Endothelial cell of umbilical vein (primary cell): ENCODE measurements at regions not wholly inside any gene's neighbourhood (a gene's known extent, or its start where the extent isn't known, plus 50 kb on each side); places are given as distances from the start of the nearest gene placed in this dataset.

Source experiments
- BruUV-seq: library from RNA; stranded (reverse); fragments of 400-500 nt; replicated peaks from 2 replicates; lab custom pipeline; 2021; lab: Mats Ljungman, UMichigan
- CTCF ChIA-PET: fragments of 300-600, 350-600 bp; sonication (Branson Sonifier 250); formaldehyde crosslinking; loops from one replicate; lab custom pipeline; 2021; ENCODE audit warnings: antibody characterized with exemption, inconsistent platforms; lab: Charles Lee
- POLR2A ChIA-PET: fragments of 300-600, 350-600 bp; sonication (Branson Sonifier 250); formaldehyde crosslinking; loops from one replicate; lab custom pipeline; 2021; ENCODE audit warnings: antibody characterized with exemption, inconsistent platforms; lab: Charles Lee
- DNase-seq: peaks from one replicate; pipeline ENCODE4 v3.0.0-alpha.2; 2011; ENCODE audit warnings: low read depth, low spot score
- FAIRE-seq: peaks from 2 replicates; lab custom pipeline; 2011; peaks lifted over from hg19 to GRCh38; lab: Jason Lieb, UNC
- H2AFZ ChIP-seq: 2 replicates; pipeline ENCODE4 v1.6.0; 2012; ENCODE audit warnings: low read depth, low read length, control low read depth, inconsistent platforms
- H3K27ac ChIP-seq: 2 replicates; pipeline ENCODE4 v1.5.1; 2011; ENCODE audit warnings: low read depth, mild to moderate bottlenecking, control low read depth, low read length, moderate library complexity; ENCODE audit not compliant: insufficient read depth
- H3K27me3 ChIP-seq, 2 experiments: 2 replicates each; pipeline versions ENCODE4 v1.6.0 to v1.6.1; 2011; ENCODE audit warnings: low read length in 2 of 2, mixed read lengths in 1 of 2; ENCODE audit not compliant: control insufficient read depth in 2 of 2, insufficient read depth in 2 of 2
- H3K36me3 ChIP-seq, 2 experiments: 2 replicates in 1 of 2; 3 replicates in 1 of 2; pipeline ENCODE4 v1.5.1; 2011; ENCODE audit warnings: low read length in 2 of 2, mild to moderate bottlenecking in 1 of 2, moderate library complexity in 1 of 2; ENCODE audit not compliant: control insufficient read depth in 2 of 2, insufficient read depth in 2 of 2; ENCODE audit errors: extremely low read depth in 1 of 2
- H3K4me1 ChIP-seq: 3 replicates; pipeline ENCODE4 v1.5.1; 2011; ENCODE audit warnings: mild to moderate bottlenecking, low read length; ENCODE audit not compliant: control insufficient read depth, insufficient read depth; ENCODE audit errors: extremely low read depth
- H3K4me2 ChIP-seq: 2 replicates; pipeline ENCODE4 v1.6.1; 2011; ENCODE audit warnings: low read length, control low read depth, mixed read lengths; ENCODE audit not compliant: insufficient read depth
- H3K4me3 ChIP-seq, 3 experiments: fragments of 200-600 bp in 1 of 3; sonication (generic), shearing (Covaris generic) in 1 of 3; replicated peaks in 1 of 3; 2 replicates each; pipeline ENCODE4 v1.5.1; 2011 to 2016; ENCODE audit warnings: control low read depth in 3 of 3, low read length in 3 of 3, mild to moderate bottlenecking in 2 of 3, inconsistent platforms in 1 of 3, low read depth in 1 of 3, moderate library complexity in 1 of 3; ENCODE audit not compliant: insufficient read depth in 1 of 3
- H3K79me2 ChIP-seq: 2 replicates; pipeline ENCODE4 v1.6.0; 2012; ENCODE audit warnings: low read length, inconsistent platforms; ENCODE audit not compliant: control insufficient read depth, insufficient read depth
- H3K9ac ChIP-seq: replicated peaks from 2 replicates; pipeline ENCODE3; 2011; ENCODE audit warnings: low read length, control low read depth; ENCODE audit not compliant: insufficient read depth; ENCODE audit errors: extremely low read depth
- H3K9me1 ChIP-seq: replicated peaks from 3 replicates; pipeline ENCODE4 v1.6.0; 2011; ENCODE audit warnings: mild to moderate bottlenecking, low read length; ENCODE audit not compliant: control insufficient read depth, insufficient read depth; ENCODE audit errors: extremely low read depth
- H3K9me3 ChIP-seq: replicated peaks from 2 replicates; pipeline ENCODE4 v1.5.1; 2012; ENCODE audit warnings: low read length, inconsistent platforms; ENCODE audit not compliant: control insufficient read depth, insufficient read depth
- H4K20me1 ChIP-seq: replicated peaks from 2 replicates; pipeline ENCODE3; 2011; ENCODE audit warnings: mild to moderate bottlenecking, low read length; ENCODE audit not compliant: control insufficient read depth, insufficient read depth; ENCODE audit errors: extremely low read depth
- CTCF ChIP-seq, 2 donors: IDR thresholded peaks; 1 replicate in 1 of 2; 2 replicates in 1 of 2; pipeline ENCODE4 v1.5.1; 2011; ENCODE audit warnings: low read length in 2 of 2, mild to moderate bottlenecking in 2 of 2, moderate library complexity in 2 of 2, control low read depth in 1 of 2, inconsistent platforms in 1 of 2, low read depth in 1 of 2; ENCODE audit not compliant: insufficient read depth in 1 of 2; ENCODE audit errors: extremely low read depth in 1 of 2
- FOS ChIP-seq: IDR thresholded peaks from 2 replicates; pipeline ENCODE4 v1.6.1; 2011; ENCODE audit warnings: mild to moderate bottlenecking, low read length, moderate library complexity, borderline replicate concordance; ENCODE audit not compliant: insufficient read depth
- GATA2 ChIP-seq: IDR thresholded peaks from 2 replicates; pipeline ENCODE4 v1.7.0; 2011; ENCODE audit warnings: low read depth, mild to moderate bottlenecking, moderate library complexity, mixed read lengths, low read length; ENCODE audit not compliant: insufficient read length, insufficient read depth
- JUN ChIP-seq: IDR thresholded peaks from 2 replicates; pipeline ENCODE4 v1.6.1; 2011; ENCODE audit warnings: borderline replicate concordance, low read depth; ENCODE audit not compliant: insufficient read length, insufficient read depth
- MYC ChIP-seq: IDR thresholded peaks from one replicate; pipeline ENCODE4 v1.6.1; 2011; ENCODE audit warnings: mild to moderate bottlenecking, low read depth, low read length
- POLR2A ChIP-seq: IDR thresholded peaks from 2 replicates; pipeline ENCODE4 v1.6.1; 2012; ENCODE audit warnings: low read depth, mild to moderate bottlenecking, control low read depth, low read length
- dilution Hi-C: fragments of 300-500 bp; cut with MboI; formaldehyde crosslinking; loops from one replicate; pipeline ENCODE4 v1.15.0; 2019; ENCODE audit warnings: low sequenced_read_pairs; ENCODE audit not compliant: extremely low pct_ligation_motif_present
- intact Hi-C: fragments of 100-400 bp; cut with micrococcal nuclease; formaldehyde crosslinking; loops from one replicate; pipeline ENCODE4 v1.10.0; 2022
- TF ChIP-seq, protein P1 (sequence below): IDR thresholded peaks from 2 replicates; pipeline ENCODE4 v1.6.1; 2011; ENCODE audit not compliant: insufficient read depth, insufficient read length

DNA sequence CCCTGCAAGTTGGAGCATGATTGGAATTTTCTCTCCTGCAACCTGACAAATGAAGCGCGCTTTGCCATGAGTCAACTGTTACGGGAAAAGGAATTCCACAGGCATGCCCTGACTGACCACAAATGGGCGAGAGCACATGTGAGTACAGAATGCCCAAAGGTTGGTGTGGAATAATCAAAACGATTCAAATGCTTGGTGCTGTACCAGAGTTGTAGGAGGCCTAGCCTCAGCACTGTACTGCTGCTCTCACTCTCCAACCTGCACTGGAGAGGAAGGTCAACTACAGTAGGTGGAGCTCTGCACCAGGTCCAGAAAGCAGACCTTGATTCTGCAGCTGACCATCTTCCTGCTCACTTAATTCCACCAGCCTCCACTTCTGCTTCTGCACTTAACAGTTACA is 406.9 kb upstream of the ACTBL2 start:
- ChIA-PET POLR2A (interaction anchor here (1.1 kb wide), 1 partner anchor 570 kb away, joined by 4 read pairs; the partner anchor contains the start of gene PLK2), CTCF (interaction anchor here (0.6 to 1.4 kb wide), 10 partner anchors 98 to 592 kb away, joined by 3 to 6 read pairs (median 4); partner anchors contain the start of gene PLK2)
- H3K9me3 ChIP-seq: no peaks in the 10 kb centered on the region
- peak; percentile 52 for FAIRE-seq
- H3K79me2 ChIP-seq: no peaks in the 10 kb centered on the region
- H3K4me1 ChIP-seq: no peaks in the 10 kb centered on the region
- TF ChIP-seq MYC: no peak
- no peak for TF ChIP-seq FOS
- TF ChIP-seq JUN: no peak
- TF ChIP-seq, protein P1, sequence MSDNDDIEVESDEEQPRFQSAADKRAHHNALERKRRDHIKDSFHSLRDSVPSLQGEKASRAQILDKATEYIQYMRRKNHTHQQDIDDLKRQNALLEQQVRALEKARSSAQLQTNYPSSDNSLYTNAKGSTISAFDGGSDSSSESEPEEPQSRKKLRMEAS: no peak
- peak in 1 of 2 donors; percentile 38 for TF ChIP-seq CTCF (IDR thresholded peaks at IDR 0.05; ENCODE audit: extremely low read depth in 1 of 2, insufficient read depth in 1 of 2, low read depth in 1 of 2, low read length in 2 of 2)
- no peak for TF ChIP-seq GATA2
- TF ChIP-seq POLR2A: no peak
- no peak overlapping the region for H3K4me3 ChIP-seq
- H3K27me3 ChIP-seq: no peaks in the 10 kb centered on the region
- H2AFZ ChIP-seq: no peak overlapping the region
- intact Hi-C loops (no loop called here), dilution Hi-C loops (no loop called here)
- H3K9me1 ChIP-seq: no peaks in the 10 kb centered on the region
- H4K20me1 ChIP-seq: no peaks in the 10 kb centered on the region
- DNase-seq: peak; percentile 52
- H3K27ac ChIP-seq: no peak overlapping the region
- no TSS peak for BruUV-seq
- H3K9ac ChIP-seq: no peak overlapping the region
- H3K36me3 ChIP-seq: no peaks in the 10 kb centered on the region
- H3K4me2 ChIP-seq: no peak overlapping the region
